Mesodermal cell (in vitro differentiated cells): ENCODE measurements at regions not wholly inside any gene's neighbourhood (a gene's known extent, or its start where the extent isn't known, plus 50 kb on each side); places are given as distances from the start of the nearest gene placed in this dataset.
"Not testable (repeated sequence)": the region's sequence is repeated elsewhere in the genome, so short reads cannot be mapped to it uniquely, and the experiment has no call there.

Experiments
- H3K27ac ChIP-seq: 2 replicates; pipeline ENCODE4 v1.7.0; 2013; ENCODE audit warnings: mild to moderate bottlenecking, low read depth, low read length, moderate library complexity; ENCODE audit not compliant: severe bottlenecking
- H3K36me3 ChIP-seq: 2 replicates; pipeline ENCODE4 v1.7.1; 2013; ENCODE audit warnings: mild to moderate bottlenecking, low read length, moderate library complexity; ENCODE audit not compliant: control insufficient read depth, insufficient read depth
- H3K4me1 ChIP-seq: one replicate; pipeline ENCODE4 v1.7.1; 2013; ENCODE audit warnings: mild to moderate bottlenecking, low read length; ENCODE audit not compliant: insufficient read depth, control insufficient read depth, poor library complexity, severe bottlenecking
- H3K4me3 ChIP-seq: 2 replicates; pipeline ENCODE4 v1.7.0; 2013; ENCODE audit warnings: low read length, control low read depth, mild to moderate bottlenecking; ENCODE audit not compliant: insufficient read depth, poor library complexity, severe bottlenecking; ENCODE audit errors: extremely low read depth
- H3K9me3 ChIP-seq: 2 replicates; pipeline ENCODE4 v1.7.1; 2013; ENCODE audit warnings: mild to moderate bottlenecking, low read length, moderate library complexity; ENCODE audit not compliant: control insufficient read depth
- WGBS, 2 experiments: methylation state at CpG; one replicate each; pipeline ENCODE4 v1.1.5; 2013; ENCODE audit warnings: missing lambda C conversion rate in 2 of 2; ENCODE audit not compliant: insufficient coverage in 2 of 2; 5-methylcytosine and 5-hydroxymethylcytosine counted together

DNA sequence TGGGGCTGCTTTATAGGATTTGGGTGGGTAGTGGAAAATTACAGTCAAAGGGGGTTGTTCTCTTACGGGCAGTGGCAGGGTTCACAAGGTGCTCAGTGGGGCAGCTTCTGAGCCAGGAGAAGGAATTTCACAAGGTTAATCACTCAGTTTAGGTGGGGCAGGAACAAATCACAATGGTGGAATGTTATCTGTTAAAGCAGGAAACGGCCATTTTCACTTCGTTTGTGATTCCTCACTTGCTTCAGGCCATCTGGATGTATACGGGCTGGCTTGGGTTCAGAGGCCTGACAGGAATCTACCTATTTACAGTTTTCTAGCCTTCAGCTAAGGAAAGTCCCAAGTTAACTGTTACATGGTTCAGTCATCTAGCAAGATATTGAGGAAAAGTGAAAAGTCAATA is 1003.5 kb downstream of the STPG2 start:
- no peaks in the 10 kb centered on the region for H3K9me3 ChIP-seq
- 82 to 86% methylated on average over 3 of the region's 4 CpGs for WGBS, 2 experiments

DNA sequence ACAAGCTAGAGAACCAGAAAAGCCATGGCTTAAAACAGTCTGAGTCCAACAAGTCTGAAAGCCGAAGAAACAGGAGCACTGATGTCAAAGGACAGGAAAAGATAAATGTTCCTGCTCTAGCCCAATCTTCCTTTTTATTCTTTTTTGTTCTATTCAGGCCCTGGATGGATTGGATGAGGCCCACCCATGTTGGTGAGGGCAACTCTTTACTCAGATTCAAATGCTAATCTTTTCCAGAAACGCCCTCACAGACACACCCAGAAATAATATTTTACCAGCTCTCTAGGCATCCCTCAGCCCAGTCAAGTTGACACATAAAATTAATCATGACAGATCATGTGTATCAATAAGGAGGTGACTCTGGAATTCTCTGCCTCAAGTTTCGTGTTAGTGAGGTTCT is 1002.7 kb downstream of the STPG2 start:
- 93% methylated on average over 2 of the region's 3 CpGs for WGBS, 2 experiments

More for the DNA sequence above, 1003.5 kb downstream of the STPG2 start:
- Histone ChIP-seq H3K4me1 (no peaks in the 10 kb centered on the region), H3K36me3 (no peaks in the 10 kb centered on the region), H3K4me3 (no peak overlapping the region), H3K27ac (no peak overlapping the region)

DNA sequence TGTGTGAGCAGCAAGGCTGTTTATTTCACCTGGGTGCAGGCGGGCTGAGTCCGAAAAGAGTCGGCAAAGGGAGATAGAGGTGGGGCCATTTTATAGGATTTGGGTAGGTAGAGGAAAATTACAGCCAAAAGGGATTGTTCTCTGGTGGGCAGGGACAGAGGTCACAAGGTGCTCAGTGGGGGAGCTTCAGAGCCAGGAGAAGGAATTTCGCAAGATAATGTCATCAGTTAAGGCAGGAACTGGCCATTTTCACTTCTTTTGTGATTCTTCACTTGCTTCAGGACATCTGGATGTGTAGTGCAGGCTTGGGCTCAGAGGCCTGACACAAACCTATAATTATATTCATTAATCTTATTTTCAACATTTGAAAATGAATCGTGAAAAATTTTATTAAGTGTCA is 1001.9 kb downstream of the STPG2 start:
- H3K4me1 ChIP-seq, H3K36me3 ChIP-seq, H3K4me3 ChIP-seq, H3K9me3 ChIP-seq, H3K27ac ChIP-seq: not testable (repeated sequence)
- 78 to 86% methylated on average over 1 to 3 of the region's 5 CpGs for WGBS, 2 experiments

More for the DNA sequence above, 1002.7 kb downstream of the STPG2 start:
- H3K4me1 ChIP-seq = no peaks in the 10 kb centered on the region
- H3K4me3 ChIP-seq = no peak overlapping the region
- no peaks in the 10 kb centered on the region for H3K36me3 ChIP-seq
- H3K9me3 ChIP-seq = no peaks in the 10 kb centered on the region
- H3K27ac ChIP-seq = no peak overlapping the region

DNA sequence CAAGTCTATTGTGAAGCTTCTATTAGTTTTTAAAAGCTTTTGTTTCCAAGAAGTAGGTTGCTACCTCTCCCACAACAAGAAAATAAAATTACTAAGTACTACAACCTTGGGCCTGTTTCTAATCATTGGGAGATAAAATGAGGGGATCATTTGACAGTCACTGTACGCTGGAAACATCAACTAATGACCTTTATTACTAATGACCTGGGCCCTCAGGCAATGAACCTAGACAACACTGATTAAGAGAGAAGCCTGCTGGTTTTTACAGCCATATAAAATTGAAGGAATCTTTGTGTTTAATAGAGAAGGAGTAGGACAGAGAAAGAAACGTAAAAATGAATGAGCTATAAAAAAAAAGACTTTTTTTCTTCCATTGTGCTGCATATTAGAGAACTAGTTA is 1000.9 kb downstream of the STPG2 start:
- Histone ChIP-seq H3K4me3 (no peak overlapping the region), H3K27ac (no peak overlapping the region), H3K9me3 (no peaks in the 10 kb centered on the region), H3K36me3 (no peaks in the 10 kb centered on the region), H3K4me1 (no peaks in the 10 kb centered on the region)
- no CpG with 5 or more reads among the region's 2 CpGs for WGBS, 2 experiments

DNA sequence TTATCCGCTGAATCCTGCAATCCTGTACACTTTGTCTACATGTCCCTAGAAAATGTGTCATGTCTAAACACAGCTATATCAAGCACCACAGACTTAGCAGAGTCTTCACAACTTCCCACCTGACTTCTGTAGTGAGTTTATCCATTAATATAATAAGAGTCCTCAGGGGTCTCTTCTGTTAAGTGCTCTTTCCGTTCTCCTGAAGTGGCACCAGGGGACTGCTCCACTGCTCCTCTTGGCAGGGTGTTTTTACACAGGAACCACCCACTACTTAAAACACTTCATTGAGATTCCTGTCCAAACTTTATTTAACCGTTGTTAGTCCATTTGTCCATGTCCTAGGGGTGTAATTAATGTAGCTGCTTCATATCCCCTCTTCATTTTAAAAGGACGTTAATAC is 1000.4 kb downstream of the STPG2 start:
- no peaks in the 10 kb centered on the region for H3K4me1 ChIP-seq
- no peaks in the 10 kb centered on the region for H3K9me3 ChIP-seq
- no peaks in the 10 kb centered on the region for H3K36me3 ChIP-seq
- no peak overlapping the region for H3K27ac ChIP-seq
- 89% methylated on average over 1 of the region's 4 CpGs; no CpG with 5 or more reads in 1 of the 2 experiments for WGBS, 2 experiments
- H3K4me3 ChIP-seq = no peak overlapping the region

DNA sequence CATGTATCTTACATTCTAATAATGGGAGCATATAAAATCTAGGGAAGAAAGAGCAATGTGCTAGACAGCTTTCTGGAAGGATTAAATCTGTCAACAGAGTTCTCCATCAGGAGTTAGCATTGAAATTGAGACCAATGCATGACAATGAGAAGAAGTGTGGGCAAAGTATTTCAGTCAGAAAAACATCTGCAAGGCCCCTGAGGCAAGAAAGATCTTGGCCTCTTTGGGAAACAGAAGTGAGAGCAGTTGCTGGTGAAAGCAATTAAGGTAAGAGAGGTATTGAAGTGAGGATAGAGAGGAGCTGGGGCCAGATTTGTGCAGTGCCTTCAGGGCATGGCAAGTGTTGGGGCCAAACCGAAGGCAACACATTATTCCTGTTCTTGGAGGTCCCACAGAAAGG is 999.1 kb downstream of the STPG2 start:
- no peaks in the 10 kb centered on the region for H3K36me3 ChIP-seq
- WGBS, 2 experiments = 83 to 100% methylated on average over 1 of the region's 1 CpG

DNA sequence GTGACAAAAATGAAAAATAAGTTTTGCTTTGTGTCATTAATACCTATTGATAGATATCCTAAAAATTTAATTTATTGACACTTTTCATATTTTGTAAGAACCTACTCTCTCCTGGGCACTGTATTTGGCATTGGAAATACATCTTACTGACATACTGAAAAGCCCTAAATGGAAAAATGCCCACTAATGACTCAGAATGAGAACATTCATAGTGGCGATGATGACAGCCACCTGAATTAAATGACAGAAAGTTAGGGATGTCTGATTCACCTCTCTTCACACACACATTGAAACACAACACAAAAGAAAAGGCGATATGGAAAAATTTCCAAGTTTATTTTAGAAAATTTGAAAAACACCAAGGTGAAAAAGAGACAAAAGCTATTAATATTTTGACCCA is 992.3 kb downstream of the STPG2 start:
- no peak overlapping the region for H3K4me3 ChIP-seq
- WGBS, 2 experiments = no CpG with 5 or more reads among the region's 2 CpGs
- H3K36me3 ChIP-seq = no peaks in the 10 kb centered on the region
- H3K4me1 ChIP-seq = no peaks in the 10 kb centered on the region
- H3K9me3 ChIP-seq = no peaks in the 10 kb centered on the region
- H3K27ac ChIP-seq = no peak overlapping the region

More for the DNA sequence above, 999.1 kb downstream of the STPG2 start:
- H3K27ac ChIP-seq = no peak overlapping the region
- no peak overlapping the region for H3K4me3 ChIP-seq
- H3K4me1 ChIP-seq = no peaks in the 10 kb centered on the region
- H3K9me3 ChIP-seq = no peaks in the 10 kb centered on the region

DNA sequence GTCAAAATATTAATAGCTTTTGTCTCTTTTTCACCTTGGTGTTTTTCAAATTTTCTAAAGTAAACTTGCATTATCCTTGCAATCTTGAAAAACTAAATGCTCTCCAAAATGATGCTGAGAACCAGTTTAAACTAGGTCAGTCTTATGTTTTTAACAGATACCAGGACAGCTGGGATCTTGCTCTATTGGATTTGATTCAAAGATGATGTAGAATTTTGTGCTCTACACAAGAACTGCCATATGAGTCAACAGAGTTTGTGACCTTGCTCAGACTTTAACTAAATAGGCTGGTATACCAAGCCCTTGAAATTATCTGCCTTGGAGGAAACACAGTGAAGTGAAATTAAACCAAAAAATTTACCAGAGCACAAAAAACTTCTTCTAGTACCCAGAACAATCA is 991.1 kb downstream of the STPG2 start:
- Histone ChIP-seq H3K4me1 (no peaks in the 10 kb centered on the region), H3K27ac (no peak overlapping the region), H3K4me3 (no peak overlapping the region), H3K9me3 (no peaks in the 10 kb centered on the region), H3K36me3 (no peaks in the 10 kb centered on the region)

DNA sequence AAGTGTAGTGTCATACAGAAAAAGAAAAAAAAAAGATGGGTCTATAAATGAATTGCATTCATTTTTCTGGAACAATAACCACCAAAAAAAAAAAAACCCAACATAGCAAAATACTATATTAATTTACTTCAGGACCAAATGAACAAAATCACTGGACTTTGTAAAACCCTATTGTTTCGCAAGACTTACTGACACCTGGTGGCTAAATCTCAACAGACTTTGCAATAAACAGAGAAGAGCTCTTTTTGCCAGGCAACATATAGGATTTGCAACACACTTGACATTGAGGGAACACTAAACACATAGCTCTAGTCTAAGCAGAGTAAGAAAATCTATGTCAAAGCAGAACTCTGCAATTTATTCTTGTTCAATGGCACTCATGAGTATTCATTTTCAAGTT is 990.2 kb downstream of the STPG2 start:
- no peak overlapping the region for H3K4me3 ChIP-seq
- no peaks in the 10 kb centered on the region for H3K36me3 ChIP-seq
- no peaks in the 10 kb centered on the region for H3K9me3 ChIP-seq
- WGBS, 2 experiments = 70 to 82% methylated on average over 1 of the region's 1 CpG
- H3K27ac ChIP-seq = no peak overlapping the region
- H3K4me1 ChIP-seq = no peaks in the 10 kb centered on the region

DNA sequence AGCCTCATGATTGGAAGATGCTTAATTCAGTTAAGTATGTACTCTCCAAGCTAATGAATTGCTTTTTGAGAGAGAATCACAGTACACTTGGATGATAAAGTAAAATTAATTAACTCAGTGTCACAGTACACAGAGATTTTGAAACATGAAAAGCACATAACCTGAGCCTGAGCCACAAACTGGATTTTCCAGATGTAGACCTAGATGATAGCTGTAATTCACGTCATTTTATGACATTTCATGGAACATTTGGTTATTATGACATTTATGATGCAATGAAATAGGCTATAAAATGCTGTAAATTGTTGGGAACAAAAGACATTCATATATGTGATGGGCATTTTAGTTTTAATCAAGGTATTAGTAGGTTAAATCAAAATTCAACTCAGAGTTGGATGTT is 983.7 kb downstream of the STPG2 start:
- H3K4me3 ChIP-seq = no peak overlapping the region
- WGBS, 2 experiments = 79% methylated on average over 1 of the region's 1 CpG; no CpG with 5 or more reads in 1 of the 2 experiments
- no peaks in the 10 kb centered on the region for H3K36me3 ChIP-seq
- no peaks in the 10 kb centered on the region for H3K9me3 ChIP-seq
- no peak overlapping the region for H3K27ac ChIP-seq
- H3K4me1 ChIP-seq = no peaks in the 10 kb centered on the region

DNA sequence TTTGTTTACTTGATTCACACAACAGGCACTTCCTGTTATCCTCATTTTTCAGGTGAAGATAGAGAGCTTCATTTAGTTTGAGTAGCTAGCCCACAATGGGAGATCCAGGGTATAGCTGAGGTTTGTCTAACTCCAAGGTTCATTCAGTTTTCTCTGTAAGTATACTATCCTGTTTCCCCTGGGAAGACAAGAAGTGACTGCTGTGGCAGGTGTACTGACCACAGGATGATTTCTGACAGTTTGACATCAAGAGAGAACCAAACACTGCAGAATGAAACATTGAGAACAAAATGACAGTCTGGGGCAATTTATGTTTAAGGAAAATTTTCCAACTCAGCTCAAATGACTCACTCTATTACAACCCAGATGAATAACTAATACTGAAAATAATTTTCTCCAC is 958.0 kb downstream of the STPG2 start:
- Histone ChIP-seq H3K36me3 (no peaks in the 10 kb centered on the region), H3K4me3 (no peak overlapping the region), H3K4me1 (no peaks in the 10 kb centered on the region), H3K9me3 (no peaks in the 10 kb centered on the region), H3K27ac (no peak overlapping the region)

DNA sequence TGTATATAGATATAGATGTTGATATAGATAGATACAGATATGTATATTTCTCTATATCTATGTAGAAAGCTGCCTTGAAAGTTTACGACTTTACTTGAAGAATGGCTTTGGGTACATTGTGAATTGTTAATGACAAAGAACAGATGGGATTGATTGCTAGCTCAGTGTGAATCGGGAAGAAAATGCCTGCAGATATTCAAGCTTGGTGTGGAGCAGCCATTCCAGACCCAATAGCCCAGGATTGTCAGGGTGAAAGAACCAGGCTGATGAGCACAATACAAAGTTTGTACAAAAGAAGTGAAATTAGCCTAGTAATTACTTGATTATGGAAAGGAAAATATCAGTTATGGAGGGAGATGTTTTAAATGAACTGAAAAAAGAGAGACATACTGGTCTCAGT is 946.2 kb downstream of the STPG2 start:
- WGBS, 2 experiments = 78 to 91% methylated on average over 1 to 2 of the region's 2 CpGs
- Histone ChIP-seq H3K4me3 (no peak overlapping the region), H3K4me1 (no peaks in the 10 kb centered on the region), H3K36me3 (no peaks in the 10 kb centered on the region), H3K9me3 (no peaks in the 10 kb centered on the region), H3K27ac (no peak overlapping the region)
